Gastroesophageal sphincter (tissue), 3 donors: ENCODE measurements at regions not wholly inside any gene's neighbourhood (a gene's known extent, or its start where the extent isn't known, plus 50 kb on each side); places are given as distances from the start of the nearest gene placed in this dataset.

ENCODE experiments used
- CTCF ChIP-seq, 4 experiments: fragments of 200-600 bp in 2 of 4; fragments of 450-650 bp in 2 of 4; sonication (generic) in 1 of 4; IDR thresholded peaks; one replicate each; pipeline ENCODE4 v1.5.1; 2017 to 2019; ENCODE audit warnings: antibody characterized with exemption in 4 of 4, mild to moderate bottlenecking in 2 of 4, moderate library complexity in 2 of 4
- POLR2A ChIP-seq, 2 donors: fragments of 450-650 bp; IDR thresholded peaks; one replicate each; pipeline ENCODE4 v1.6.1; 2017; ENCODE audit warnings: antibody characterized with exemption in 2 of 2, mild to moderate bottlenecking in 2 of 2, moderate library complexity in 1 of 2

GRCh38 chr4:150012851-150013360 lies 65.3 kb upstream of the DCLK2 start:
- TF ChIP-seq POLR2A (IDR thresholded peaks at IDR 0.05), result no peak
- no peak for TF ChIP-seq CTCF (IDR thresholded peaks at IDR 0.05)
